SK-N-SH (cell line): ENCODE measurements at regions not wholly inside any gene's neighbourhood (a gene's known extent, or its start where the extent isn't known, plus 50 kb on each side); places are given as distances from the start of the nearest gene placed in this dataset.

Source experiments
- CTCF ChIA-PET: fragments of 300-600, 350-600 bp; formaldehyde crosslinking; extraction: SDS; loops from one replicate; lab custom pipeline; 2021; lab: Yijun Ruan, JAX
- POLR2A ChIA-PET: fragments of 350-600 bp; sonication (Branson Sonifier 250); formaldehyde crosslinking; extraction: SDS; loops from one replicate; lab custom pipeline; 2020; ENCODE audit warnings: antibody characterized with exemption, inconsistent platforms; lab: Yijun Ruan, JAX
- DNase-seq: peaks from one replicate; pipeline ENCODE4 v3.0.0; 2012
- H2AFZ ChIP-seq: fragments of 200-600 bp; sonication (generic); 2 replicates; pipeline ENCODE4 v1.8.1; 2016; ENCODE audit warnings: antibody characterized with exemption, mild to moderate bottlenecking, low read depth
- H3F3A ChIP-seq: fragments of 200-600 bp; sonication (generic); replicated peaks from 2 replicates; pipeline ENCODE3; 2016; ENCODE audit warnings: antibody characterized with exemption, mild to moderate bottlenecking; ENCODE audit not compliant: insufficient read depth
- H3K27ac ChIP-seq, 2 experiments: fragments of 200-500 bp in 1 of 2; fragments of 200-600 bp in 1 of 2; sonication (Bioruptor generic) in 1 of 2; sonication (generic), shearing (Covaris generic) in 1 of 2; 2 replicates each; pipeline versions ENCODE4 v1.5.1 to v1.6.1; 2014 to 2016; ENCODE audit warnings: low read depth in 2 of 2, inconsistent platforms in 1 of 2, low read length in 1 of 2, mild to moderate bottlenecking in 1 of 2, mixed read lengths in 1 of 2
- H3K27me3 ChIP-seq: fragments of 200-600 bp; sonication (generic), shearing (Covaris generic); 2 replicates; pipeline ENCODE4 v1.6.1; 2016; ENCODE audit warnings: mixed run types; ENCODE audit not compliant: insufficient read depth
- H3K36me3 ChIP-seq, 2 experiments: fragments of 200-500 bp in 1 of 2; fragments of 200-600 bp in 1 of 2; sonication (Bioruptor generic) in 1 of 2; sonication (generic) in 1 of 2; replicated peaks in 1 of 2; 2 replicates each; pipeline versions ENCODE3 to v1.5.1; 2014 to 2016; ENCODE audit warnings: low read length in 1 of 2, mild to moderate bottlenecking in 1 of 2; ENCODE audit not compliant: insufficient read depth in 2 of 2, control insufficient read depth in 1 of 2
- H3K4me1 ChIP-seq, 2 experiments: fragments of 200-500 bp in 1 of 2; fragments of 200-600 bp in 1 of 2; sonication (Bioruptor generic) in 1 of 2; sonication (generic), shearing (Covaris generic) in 1 of 2; 2 replicates each; pipeline versions ENCODE4 v1.5.1 to v1.6.1; 2014 to 2016; ENCODE audit warnings: low read depth in 1 of 2, low read length in 1 of 2, mixed run types in 1 of 2; ENCODE audit not compliant: insufficient read depth in 2 of 2, control insufficient read depth in 1 of 2
- H3K4me2 ChIP-seq: fragments of 200-600 bp; sonication (generic), shearing (Covaris generic); 2 replicates; pipeline ENCODE4 v1.6.1; 2017; ENCODE audit warnings: mixed run types
- H3K4me3 ChIP-seq, 2 experiments: fragments of 200-500 bp in 1 of 2; fragments of 200-600 bp in 1 of 2; sonication (Bioruptor generic) in 1 of 2; sonication (generic), shearing (Covaris generic) in 1 of 2; 2 replicates each; pipeline versions ENCODE4 v1.5.1 to v1.8.1; 2014 to 2016; ENCODE audit warnings: low read depth in 2 of 2, inconsistent platforms in 1 of 2, low read length in 1 of 2, mild to moderate bottlenecking in 1 of 2, mixed read lengths in 1 of 2, moderate library complexity in 1 of 2
- H3K79me2 ChIP-seq: fragments of 200-600 bp; sonication (generic); 2 replicates; pipeline ENCODE4 v1.8.1; 2017; ENCODE audit warnings: mild to moderate bottlenecking; ENCODE audit not compliant: insufficient read depth
- H3K9ac ChIP-seq: fragments of 200-600 bp; sonication (generic); 2 replicates; pipeline ENCODE4 v1.6.1; 2017; ENCODE audit warnings: mixed run types
- H3K9me2 ChIP-seq: fragments of 200-600 bp; sonication (generic); 2 replicates; pipeline ENCODE4 v1.6.1; 2017; ENCODE audit warnings: mixed run types
- H3K9me3 ChIP-seq: fragments of 200-600 bp; sonication (generic); 2 replicates; pipeline ENCODE4 v1.6.1; 2017; ENCODE audit warnings: mixed run types, mild to moderate bottlenecking, moderate library complexity
- H4K20me1 ChIP-seq: fragments of 200-600 bp; sonication (generic); 2 replicates; pipeline ENCODE4 v1.6.1; 2017; ENCODE audit warnings: mild to moderate bottlenecking, mixed run types; ENCODE audit not compliant: insufficient read depth
- CHD2 ChIP-seq: fragments of 150-350 bp; IDR thresholded peaks from 2 replicates; pipeline ENCODE4 v1.6.1; 2018; ENCODE audit warnings: low read length; ENCODE audit not compliant: partially characterized antibody
- ELF1 ChIP-seq: IDR thresholded peaks from 2 replicates; pipeline ENCODE4 v1.4.0; 2012
- EP300 ChIP-seq, 2 experiments: IDR thresholded peaks; 2 replicates each; pipeline versions ENCODE4 v1.4.0 to v1.6.1; 2012; ENCODE audit warnings: borderline replicate concordance in 1 of 2, low read depth in 1 of 2, low read length in 1 of 2
- EZH2phosphoT487 ChIP-seq: fragments of 200-600 bp; sonication (generic); IDR thresholded peaks from 2 replicates; pipeline ENCODE4 v1.6.1; 2017; ENCODE audit warnings: low read depth, mixed run types, mild to moderate bottlenecking, antibody characterized with exemption, moderate library complexity, borderline replicate concordance
- FOXJ3 ChIP-seq: sonication (generic); formaldehyde crosslinking; IDR thresholded peaks from 2 replicates; pipeline ENCODE4 v1.5.1; 2020; ENCODE audit warnings: mild to moderate bottlenecking, missing genetic modification reagents
- FOXM1 ChIP-seq: IDR thresholded peaks from 2 replicates; pipeline ENCODE4 v1.4.0; 2012; ENCODE audit warnings: low read depth, mild to moderate bottlenecking
- GABPA ChIP-seq: IDR thresholded peaks from 2 replicates; pipeline ENCODE4 v1.4.0; 2012; ENCODE audit warnings: low read depth, mild to moderate bottlenecking
- GATA2 ChIP-seq: sonication (generic); formaldehyde crosslinking; IDR thresholded peaks from 2 replicates; pipeline ENCODE4 v1.5.0; 2020; ENCODE audit warnings: mild to moderate bottlenecking, missing genetic modification reagents
- MXI1 ChIP-seq: IDR thresholded peaks from 2 replicates; pipeline ENCODE4 v1.6.1; 2012; ENCODE audit warnings: mild to moderate bottlenecking, low read depth, low read length, improper control_type of control experiment
- NFIC ChIP-seq: IDR thresholded peaks from 2 replicates; pipeline ENCODE4 v1.4.0; 2012; ENCODE audit warnings: borderline replicate concordance
- PBX3 ChIP-seq: IDR thresholded peaks from 2 replicates; pipeline ENCODE4; 2012
- POLR2AphosphoS5 ChIP-seq: IDR thresholded peaks from 2 replicates; pipeline ENCODE4 v1.6.1; 2012; ENCODE audit warnings: low read depth, low read length
- RAD21 ChIP-seq: IDR thresholded peaks from 2 replicates; pipeline ENCODE4 v1.6.1; 2012; ENCODE audit warnings: mild to moderate bottlenecking, low read length
- RCOR1 ChIP-seq: fragments of 150-350 bp; IDR thresholded peaks from 2 replicates; pipeline ENCODE4 v1.6.1; 2017; ENCODE audit warnings: antibody characterized with exemption, low read length
- RXRA ChIP-seq: IDR thresholded peaks from 2 replicates; pipeline ENCODE4 v1.4.0; 2012; ENCODE audit warnings: low read depth, mild to moderate bottlenecking, borderline replicate concordance
- SIN3A ChIP-seq: IDR thresholded peaks from 2 replicates; pipeline ENCODE4 v1.6.1; 2012; ENCODE audit warnings: low read depth, mild to moderate bottlenecking, low read length, moderate library complexity, borderline replicate concordance
- TAF1 ChIP-seq: IDR thresholded peaks from 2 replicates; pipeline ENCODE4 v1.6.1; 2012; ENCODE audit warnings: low read depth, mild to moderate bottlenecking, low read length, moderate library complexity, borderline replicate concordance
- TCF12 ChIP-seq: IDR thresholded peaks from 2 replicates; pipeline ENCODE4 v1.4.0; 2012
- TEAD4 ChIP-seq: IDR thresholded peaks from 2 replicates; pipeline ENCODE4 v1.4.0; 2012; ENCODE audit warnings: mild to moderate bottlenecking, borderline replicate concordance; ENCODE audit not compliant: insufficient read depth
- USF1 ChIP-seq: IDR thresholded peaks from 2 replicates; pipeline ENCODE4 v1.4.0; 2012; ENCODE audit warnings: low read depth, borderline replicate concordance
- USF2 ChIP-seq: fragments of 150-350 bp; IDR thresholded peaks from 2 replicates; pipeline ENCODE4 v1.6.1; 2017; ENCODE audit warnings: antibody characterized with exemption, low read length, low read depth, borderline replicate concordance
- YY1 ChIP-seq: IDR thresholded peaks from 2 replicates; pipeline ENCODE4 v1.4.0; 2012; ENCODE audit warnings: low read depth, mild to moderate bottlenecking
- ZBTB33 ChIP-seq: IDR thresholded peaks from 2 replicates; pipeline ENCODE4 v1.4.0; 2012; ENCODE audit warnings: low read depth, borderline replicate concordance
- whole genome bisulfite sequencing: methylation state at CpG from one replicate; pipeline ENCODE4 v1.1.6; 2017; ENCODE audit warnings: low lambda C conversion rate; 5-methylcytosine and 5-hydroxymethylcytosine counted together

GRCh38 chr2:242058116-242058680 lies 188.7 kb downstream of the RTP5 start:
- Histone ChIP-seq H3K4me3 (no peak overlapping the region), H3F3A (no peaks in the 10 kb centered on the region)
- POLR2A ChIA-PET = no interaction called here

GRCh38 chr2:242059566-242059965 lies 190.0 kb downstream of the RTP5 start:
- no peaks in the 10 kb centered on the region for H3K4me1 ChIP-seq
- H3K27ac ChIP-seq = no peak overlapping the region
- DNase-seq = no peak
- H3K9me2 ChIP-seq = no peaks in the 10 kb centered on the region
- CTCF ChIA-PET = no interaction called here
- no peak overlapping the region for H2AFZ ChIP-seq
- no peak overlapping the region for H3K4me3 ChIP-seq
- H3K79me2 ChIP-seq = no peaks in the 10 kb centered on the region
- H3K27me3 ChIP-seq = peaks cover 20% of the 10 kb centered on the region
- WGBS = 41% methylated on average over 7 of the region's 7 CpGs
- H3F3A ChIP-seq = no peaks in the 10 kb centered on the region
- no peaks in the 10 kb centered on the region for H3K9me3 ChIP-seq
- no peaks in the 10 kb centered on the region for H4K20me1 ChIP-seq
- POLR2A ChIA-PET = no interaction called here
- H3K4me2 ChIP-seq = no peak overlapping the region
- H3K9ac ChIP-seq = no peak overlapping the region
- TF ChIP-seq ELF1 (no peak), GATA2 (no peak), RAD21 (no peak), ZBTB33 (no peak), YY1 (no peak), MXI1 (no peak), RCOR1 (no peak), TEAD4 (no peak), FOXM1 (no peak), CHD2 (no peak), USF2 (no peak)
- no peaks in the 10 kb centered on the region for H3K36me3 ChIP-seq

More at GRCh38 chr2:242058116-242058680, 188.7 kb downstream of the RTP5 start:
- no peak overlapping the region for H3K9ac ChIP-seq
- CTCF ChIA-PET = no interaction called here
- no peaks in the 10 kb centered on the region for H3K9me3 ChIP-seq
- no peak for TF ChIP-seq EZH2phosphoT487
- TF ChIP-seq NFIC = no peak
- TF ChIP-seq POLR2AphosphoS5 = no peak
- TF ChIP-seq CHD2 = no peak
- TF ChIP-seq GABPA = no peak
- no peak for TF ChIP-seq TCF12
- no peak for TF ChIP-seq RXRA
- TF ChIP-seq FOXJ3 (CRISPR knock-in tag) = no peak
- no peak for TF ChIP-seq SIN3A
- no peak for TF ChIP-seq EP300 (IDR thresholded peaks at IDR 0.05; ENCODE audit: borderline replicate concordance in 1 of 2, low read depth in 1 of 2, low read length in 1 of 2)
- no peak for TF ChIP-seq PBX3
- no peak for TF ChIP-seq FOXM1
- no peak for TF ChIP-seq USF1
- no peak for TF ChIP-seq TEAD4
- no peak for TF ChIP-seq USF2
- no peak for TF ChIP-seq TAF1
- TF ChIP-seq RAD21 = no peak
- peaks cover 20% of the 10 kb centered on the region for H3K27me3 ChIP-seq
- no peaks in the 10 kb centered on the region for H3K4me1 ChIP-seq
- no peak overlapping the region for H3K4me2 ChIP-seq
- H3K36me3 ChIP-seq = no peaks in the 10 kb centered on the region
- H2AFZ ChIP-seq = no peak overlapping the region
- no peak overlapping the region for H3K27ac ChIP-seq
- WGBS = 56% methylated on average over 9 of the region's 11 CpGs
- no peaks in the 10 kb centered on the region for H3K9me2 ChIP-seq
- DNase-seq = no peak
- H4K20me1 ChIP-seq = no peaks in the 10 kb centered on the region
- H3K79me2 ChIP-seq = no peaks in the 10 kb centered on the region
